ENCODE measurements at regions not wholly inside any gene's neighbourhood (a gene's known extent, or its start where the extent isn't known, plus 50 kb on each side); places are given as distances from the start of the nearest gene placed in this dataset.

- H3K27me3 ChIP-seq (replicated peaks; ENCODE audit: insufficient read depth, low read length) = no peaks in the 10 kb centered on the region
- H3K27ac ChIP-seq (ENCODE audit: low read length) = no peak overlapping the region
- peaks cover 17% of the 10 kb centered on the region for H3K4me1 ChIP-seq (ENCODE audit: low read length)
- H3K36me3 ChIP-seq (replicated peaks; ENCODE audit: insufficient read depth, low read length) = no peaks in the 10 kb centered on the region
- H3K9ac ChIP-seq (ENCODE audit: low read length) = no peak overlapping the region
- DNase-seq = no peak
- H3K79me2 ChIP-seq (ENCODE audit: low read length) = no peaks in the 10 kb centered on the region
- TF ChIP-seq CTCF (IDR thresholded peaks at IDR 0.05; ENCODE audit: low read length) = no peak
- TF ChIP-seq EZH2phosphoT487 (IDR thresholded peaks at IDR 0.05; ENCODE audit: low read length) = no peak
- no peak for TF ChIP-seq EZH2 (optimal IDR thresholded peaks at IDR 0.05; ENCODE audit: low read depth, low read length)
- H3K9me2 ChIP-seq (replicated peaks; ENCODE audit: insufficient read depth, low read length) = no peaks in the 10 kb centered on the region
- H2AFZ ChIP-seq (ENCODE audit: low read length) = no peak overlapping the region
- H4K20me1 ChIP-seq (ENCODE audit: insufficient read depth, low read length) = no peaks in the 10 kb centered on the region
- no peak overlapping the region for H3K4me3 ChIP-seq (ENCODE audit: low read length)
- H3K9me3 ChIP-seq (replicated peaks; ENCODE audit: insufficient read depth, low read length) = no peaks in the 10 kb centered on the region
- peaks cover 13% of the 10 kb centered on the region for H3F3A ChIP-seq (ENCODE audit: insufficient read depth, low read length)
- no peak overlapping the region for H3K4me2 ChIP-seq (ENCODE audit: low read depth, low read length)
Observed at GRCh38 chr3:111315930-111316587, 225.9 kb upstream of the CD96 start.

GRCh38 chr3:111318289-111318688, 223.7 kb upstream of the CD96 start:
- no peak for DNase-seq
- no peak overlapping the region for H3K4me2 ChIP-seq (ENCODE audit: low read depth, low read length)
- no peaks in the 10 kb centered on the region for H3F3A ChIP-seq (ENCODE audit: insufficient read depth, low read length)
- no peaks in the 10 kb centered on the region for H3K9me2 ChIP-seq (replicated peaks; ENCODE audit: insufficient read depth, low read length)
- no peaks in the 10 kb centered on the region for H3K27me3 ChIP-seq (replicated peaks; ENCODE audit: insufficient read depth, low read length)
- no peak for TF ChIP-seq EZH2 (optimal IDR thresholded peaks at IDR 0.05; ENCODE audit: low read depth, low read length)
- no peak for TF ChIP-seq CTCF (IDR thresholded peaks at IDR 0.05; ENCODE audit: low read length)
- no peak for TF ChIP-seq EZH2phosphoT487 (IDR thresholded peaks at IDR 0.05; ENCODE audit: low read length)
- no peaks in the 10 kb centered on the region for H3K79me2 ChIP-seq (ENCODE audit: low read length)
- H2AFZ ChIP-seq (ENCODE audit: low read length) = no peak overlapping the region
- no peak overlapping the region for H3K4me3 ChIP-seq (ENCODE audit: low read length)
- H3K9ac ChIP-seq (ENCODE audit: low read length) = no peak overlapping the region
- no peaks in the 10 kb centered on the region for H3K36me3 ChIP-seq (replicated peaks; ENCODE audit: insufficient read depth, low read length)
- H3K27ac ChIP-seq (ENCODE audit: low read length) = no peak overlapping the region
- no peaks in the 10 kb centered on the region for H3K4me1 ChIP-seq (ENCODE audit: low read length)
- no peaks in the 10 kb centered on the region for H3K9me3 ChIP-seq (replicated peaks; ENCODE audit: insufficient read depth, low read length)
- H4K20me1 ChIP-seq (ENCODE audit: insufficient read depth, low read length) = no peaks in the 10 kb centered on the region

GRCh38 chr3:111319598-111319997, 222.4 kb upstream of the CD96 start:
- H3K4me1 ChIP-seq (ENCODE audit: low read length) = peaks cover 4% of the 10 kb centered on the region
- no peaks in the 10 kb centered on the region for H4K20me1 ChIP-seq (ENCODE audit: insufficient read depth, low read length)
- no peak overlapping the region for H3K4me3 ChIP-seq (ENCODE audit: low read length)
- no peak overlapping the region for H3K27ac ChIP-seq (ENCODE audit: low read length)
- H3K36me3 ChIP-seq (replicated peaks; ENCODE audit: insufficient read depth, low read length) = no peaks in the 10 kb centered on the region
- no peaks in the 10 kb centered on the region for H3K79me2 ChIP-seq (ENCODE audit: low read length)
- no peak overlapping the region for H3K9ac ChIP-seq (ENCODE audit: low read length)
- no peak overlapping the region for H2AFZ ChIP-seq (ENCODE audit: low read length)
- no peak for TF ChIP-seq EZH2 (optimal IDR thresholded peaks at IDR 0.05; ENCODE audit: low read depth, low read length)
- no peak for TF ChIP-seq CTCF (IDR thresholded peaks at IDR 0.05; ENCODE audit: low read length)
- TF ChIP-seq EZH2phosphoT487 (IDR thresholded peaks at IDR 0.05; ENCODE audit: low read length) = no peak
- no peaks in the 10 kb centered on the region for H3K9me2 ChIP-seq (replicated peaks; ENCODE audit: insufficient read depth, low read length)
- DNase-seq = no peak
- no peaks in the 10 kb centered on the region for H3F3A ChIP-seq (ENCODE audit: insufficient read depth, low read length)
- no peak overlapping the region for H3K4me2 ChIP-seq (ENCODE audit: low read depth, low read length)
- H3K9me3 ChIP-seq (replicated peaks; ENCODE audit: insufficient read depth, low read length) = no peaks in the 10 kb centered on the region
- H3K27me3 ChIP-seq (replicated peaks; ENCODE audit: insufficient read depth, low read length) = no peaks in the 10 kb centered on the region
